ENCODE measurements at regions not wholly inside any gene's neighbourhood (a gene's known extent, or its start where the extent isn't known, plus 50 kb on each side); places are given as distances from the start of the nearest gene placed in this dataset.

- H3K4me2 ChIP-seq (ENCODE audit: insufficient read depth, insufficient read length, low read length) = no peak overlapping the region
- no peak overlapping the region for H3K27ac ChIP-seq (ENCODE audit: insufficient read length, low read depth, low read length)
- no peak overlapping the region for H3T11ph ChIP-seq (ENCODE audit: low read length)
- H3K4ac ChIP-seq (ENCODE audit: low read depth, low read length) = no peak overlapping the region
- H3K23me2 ChIP-seq (ENCODE audit: insufficient read length, low read depth, low read length, poor library complexity, severe bottlenecking) = no peaks in the 10 kb centered on the region
- H2BK20ac ChIP-seq (ENCODE audit: low read depth, low read length, poor library complexity, severe bottlenecking) = no peak overlapping the region
- H2AFZ ChIP-seq (ENCODE audit: low read length) = no peak overlapping the region
- H2BK15ac ChIP-seq (ENCODE audit: low read depth, low read length) = no peak overlapping the region
- H4K91ac ChIP-seq (ENCODE audit: insufficient read length, low read depth, low read length) = no peak overlapping the region
- no peaks in the 10 kb centered on the region for H3K4me1 ChIP-seq (ENCODE audit: insufficient read depth, low read length)
- no peak overlapping the region for H2BK12ac ChIP-seq (ENCODE audit: insufficient read length, low read depth, low read length)
- no peak overlapping the region for H3K18ac ChIP-seq (ENCODE audit: insufficient read length, low read depth, low read length)
- Mint-ChIP-seq H3K4me1 (peaks cover 28 to 39% of the 10 kb centered on the region in 2 experiments), H3K36me3 (ENCODE audit: insufficient read depth in 1 of 3, low read depth in 3 of 3) (peaks cover 0 to 8% (median 0%) of the 10 kb centered on the region in 3 experiments; a peak in 4 of 7 replicates), H3K27ac (peak overlapping the region; percentile 86 to 96 (median 87); a peak in 6 of 7 replicates), H3K4me3 (peak overlapping the region; percentile 11 to 30; a peak in 1 of 5 replicates), H3K27me3 (ENCODE audit: low read depth) (no peaks in the 10 kb centered on the region), H3K9me3 (peaks cover 0 to 2% of the 10 kb centered on the region in 2 experiments; a peak in 1 of 5 replicates)
- H3K79me1 ChIP-seq (ENCODE audit: insufficient read depth, low read depth, low read length, poor library complexity, severe bottlenecking) = no peaks in the 10 kb centered on the region
- no peak overlapping the region for H3K9ac ChIP-seq (ENCODE audit: extremely low read depth, insufficient read length, low read length)
- no peaks in the 10 kb centered on the region for H3K27me3 ChIP-seq (ENCODE audit: insufficient read depth, low read length)
- H4K8ac ChIP-seq (replicated peaks; ENCODE audit: insufficient read length, low read depth, low read length) = no peak overlapping the region
- no peak for DNase-seq
- no peak overlapping the region for H2BK5ac ChIP-seq (ENCODE audit: insufficient read length, low read length)
- no peak overlapping the region for H3K23ac ChIP-seq (ENCODE audit: insufficient read length, low read depth, low read length)
- H2BK120ac ChIP-seq (ENCODE audit: low read depth, low read length, poor library complexity, severe bottlenecking) = no peak overlapping the region
- WGBS (ENCODE audit: extremely low coverage, insufficient read length, low lambda C conversion rate) = no CpG with 5 or more reads among the region's 2 CpGs
- H4K20me1 ChIP-seq (ENCODE audit: control insufficient read depth, insufficient read depth, insufficient read length) = no peaks in the 10 kb centered on the region
- no peak overlapping the region for H3K56ac ChIP-seq (ENCODE audit: insufficient read length, low read depth, low read length)
- no peak overlapping the region for H3K14ac ChIP-seq (ENCODE audit: insufficient read depth, low read length)
- no peak for TF ChIP-seq CTCF (conservative IDR thresholded peaks at IDR 0.05)
- H3K9me3 ChIP-seq (ENCODE audit: control insufficient read depth, low read depth, low read length) = no peaks in the 10 kb centered on the region
- H2AK5ac ChIP-seq (ENCODE audit: insufficient read length, low read length) = no peak overlapping the region
- no peak overlapping the region for H4K5ac ChIP-seq (ENCODE audit: insufficient read length, low read depth, low read length)
- H3K79me2 ChIP-seq (ENCODE audit: insufficient read depth, low read length) = no peaks in the 10 kb centered on the region
Measured at GRCh38 chr7:11959121-11959520, 127.1 kb upstream of the THSD7A start.

All from H9 (cell line).